Heart left ventricle (tissue), 13 donors: ENCODE measurements at regions not wholly inside any gene's neighbourhood (a gene's known extent, or its start where the extent isn't known, plus 50 kb on each side); places are given as distances from the start of the nearest gene placed in this dataset.

ENCODE experiments used
- POLR2A ChIP-seq, 2 donors: fragments of 450-650 bp; IDR thresholded peaks; one replicate each; pipeline ENCODE4 v1.6.1; 2017; ENCODE audit warnings: antibody characterized with exemption in 2 of 2, mild to moderate bottlenecking in 2 of 2, moderate library complexity in 2 of 2
- TF ChIP-seq, protein P1 (sequence below), 12 donors: fragments of 200-600 bp; sonication (generic) in 4 of 12; IDR thresholded peaks; one replicate each; pipeline versions ENCODE4 v1.5.0 to v1.8.0; 2018 to 2022; ENCODE audit warnings: antibody characterized with exemption in 12 of 12, mild to moderate bottlenecking in 5 of 12
- donor health status: ischemic (EF 13 %, LVEDD 7.1; RV severe dilation, severe dysfunction).
- donor health status: DM: no; HTN: yes; CAD: no.
- donor health status: DM: no; HTN: no; CAD: no.
- donor health status: ischemic (EF 25% LVEDD 6.9; RV normal size, moderate dysfunction).
- donor health status: ischemic (EF 25% LVEDD 5.7; RV mildly dilated, moderate dysfunction).
- donor health status: ischemic (EF 35%, LVEDD 5.7; RV mildly dilated, moderate dysfunction).
- donor health status: nonischemic (EF 11% LVEDD 7.7; RV severe dilation, severe dysfunction).
- donor health status: DM: yes; HTN: yes; CAD: no.
- donor health status: PGD.
- donor health status: ischemic (EF 29% LVEDD 5.4; RV normal size, mild dysfunction).
- donor health status: nonischemic (EF 23%, LVEDD 6.1; RV moderate dilation, normal function).

DNA sequence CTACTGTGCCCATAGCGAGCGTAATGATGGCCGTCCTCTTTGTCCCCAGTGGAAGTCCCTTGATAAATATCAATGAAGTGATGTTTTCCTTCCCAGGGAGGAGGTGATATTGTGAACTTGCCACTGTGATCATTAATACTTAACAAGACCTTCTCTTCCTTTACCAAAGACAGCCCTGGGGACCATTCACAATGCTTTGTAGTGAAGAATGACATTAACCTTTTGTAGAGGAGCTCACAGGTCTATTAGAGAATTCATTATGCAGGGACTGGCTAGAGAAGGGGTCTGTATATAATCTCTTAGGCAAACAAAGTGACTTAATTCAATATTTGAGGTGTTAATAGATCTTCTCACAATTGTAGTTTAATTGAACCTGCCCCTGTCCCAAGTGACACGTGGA, 452.9 kb upstream of the DMAC1 start:
- no peak for TF ChIP-seq POLR2A (IDR thresholded peaks at IDR 0.05)
- TF ChIP-seq, protein P1, sequence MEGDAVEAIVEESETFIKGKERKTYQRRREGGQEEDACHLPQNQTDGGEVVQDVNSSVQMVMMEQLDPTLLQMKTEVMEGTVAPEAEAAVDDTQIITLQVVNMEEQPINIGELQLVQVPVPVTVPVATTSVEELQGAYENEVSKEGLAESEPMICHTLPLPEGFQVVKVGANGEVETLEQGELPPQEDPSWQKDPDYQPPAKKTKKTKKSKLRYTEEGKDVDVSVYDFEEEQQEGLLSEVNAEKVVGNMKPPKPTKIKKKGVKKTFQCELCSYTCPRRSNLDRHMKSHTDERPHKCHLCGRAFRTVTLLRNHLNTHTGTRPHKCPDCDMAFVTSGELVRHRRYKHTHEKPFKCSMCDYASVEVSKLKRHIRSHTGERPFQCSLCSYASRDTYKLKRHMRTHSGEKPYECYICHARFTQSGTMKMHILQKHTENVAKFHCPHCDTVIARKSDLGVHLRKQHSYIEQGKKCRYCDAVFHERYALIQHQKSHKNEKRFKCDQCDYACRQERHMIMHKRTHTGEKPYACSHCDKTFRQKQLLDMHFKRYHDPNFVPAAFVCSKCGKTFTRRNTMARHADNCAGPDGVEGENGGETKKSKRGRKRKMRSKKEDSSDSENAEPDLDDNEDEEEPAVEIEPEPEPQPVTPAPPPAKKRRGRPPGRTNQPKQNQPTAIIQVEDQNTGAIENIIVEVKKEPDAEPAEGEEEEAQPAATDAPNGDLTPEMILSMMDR (IDR thresholded peaks at IDR 0.05) = no peak
